ENCODE measurements at regions not wholly inside any gene's neighbourhood (a gene's known extent, or its start where the extent isn't known, plus 50 kb on each side); places are given as distances from the start of the nearest gene placed in this dataset.

DNA sequence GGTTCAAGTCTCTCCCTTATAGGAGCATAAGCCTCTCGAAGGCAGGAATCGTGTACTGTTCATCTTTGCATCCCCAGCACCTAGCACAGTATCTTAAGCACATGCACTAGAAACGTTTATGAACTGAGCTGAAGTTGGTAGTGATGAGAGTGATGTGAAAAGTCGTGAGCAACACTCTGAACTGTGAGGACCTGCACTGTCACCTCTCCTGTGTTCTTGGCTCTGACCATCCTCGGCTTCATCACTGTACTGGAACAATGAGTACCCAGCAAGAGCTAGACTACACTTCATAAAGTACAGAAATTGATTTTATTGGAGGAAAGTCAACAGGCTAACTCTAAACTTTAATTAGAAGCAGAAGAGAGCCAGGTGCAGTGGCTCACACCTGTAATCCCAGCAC is 473.6 kb downstream of the BCAT1 start:
- TF ChIP-seq EZH2phosphoT487 (IDR thresholded peaks at IDR 0.05; ENCODE audit: insufficient read depth, low read depth) (no peak), EZH2 (IDR thresholded peaks at IDR 0.05; ENCODE audit: insufficient read depth, poor library complexity, severe bottlenecking) (no peak)

DNA sequence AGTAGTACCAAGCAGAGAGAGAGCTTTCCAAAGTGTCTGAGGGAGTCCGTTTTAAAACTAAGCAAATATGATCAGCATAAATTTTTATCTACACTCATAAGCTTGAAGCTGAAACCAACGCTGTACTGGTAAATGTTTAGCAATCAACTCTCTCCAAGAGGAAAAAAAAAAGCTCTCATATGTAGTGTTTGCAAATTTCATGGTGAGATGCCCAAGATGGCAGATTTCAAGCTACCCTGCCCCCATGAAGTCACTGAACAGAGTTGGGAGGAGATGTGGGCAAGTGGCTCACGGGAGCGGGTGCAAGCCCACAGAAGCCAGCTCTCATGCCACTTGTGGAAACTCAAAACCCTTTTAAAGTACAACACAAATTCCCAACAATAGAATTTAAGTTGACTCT is 475.8 kb downstream of the BCAT1 start:
- no peaks in the 10 kb centered on the region for H3K79me2 ChIP-seq (ENCODE audit: insufficient read depth)
- H3K4me2 ChIP-seq (ENCODE audit: unreplicated experiment): no peak overlapping the region
- no peaks in the 10 kb centered on the region for H3K36me3 ChIP-seq (ENCODE audit: low read depth)
- no peaks in the 10 kb centered on the region for H3K9me2 ChIP-seq (ENCODE audit: insufficient read depth)
- H2AFZ ChIP-seq: no peak overlapping the region
- 40% methylated on average over 4 of the region's 4 CpGs for WGBS, 2 experiments (ENCODE audit: low coverage in 1 of 2, low lambda C conversion rate in 2 of 2, missing lambda C conversion rate in 2 of 2)
- H3F3A ChIP-seq (ENCODE audit: insufficient read depth): no peaks in the 10 kb centered on the region
- H3K27ac ChIP-seq: no peak overlapping the region
- DNase-seq: no peak
- H3K9me3 ChIP-seq (ENCODE audit: low read depth): no peaks in the 10 kb centered on the region
- no peaks in the 10 kb centered on the region for H3K27me3 ChIP-seq (replicated peaks; ENCODE audit: insufficient read depth)
- TF ChIP-seq EZH2 (IDR thresholded peaks at IDR 0.05; ENCODE audit: insufficient read depth, poor library complexity, severe bottlenecking): no peak
- no peak for TF ChIP-seq EZH2phosphoT487 (IDR thresholded peaks at IDR 0.05; ENCODE audit: insufficient read depth, low read depth)
- H3K9ac ChIP-seq: no peak overlapping the region
- in situ Hi-C loops (cut with MboI): no loop called here
- no peaks in the 10 kb centered on the region for H4K20me1 ChIP-seq (ENCODE audit: insufficient read depth)
- H3K4me1 ChIP-seq (ENCODE audit: insufficient read depth): no peaks in the 10 kb centered on the region
- H3K4me3 ChIP-seq: no peak overlapping the region

More for the DNA sequence above, 473.6 kb downstream of the BCAT1 start:
- 33 to 34% methylated on average over 5 of the region's 5 CpGs for WGBS, 2 experiments (ENCODE audit: low coverage in 1 of 2, low lambda C conversion rate in 2 of 2, missing lambda C conversion rate in 2 of 2)
- in situ Hi-C loops (cut with MboI): no loop called here
- H3K9me2 ChIP-seq (ENCODE audit: insufficient read depth): no peaks in the 10 kb centered on the region
- H3F3A ChIP-seq (ENCODE audit: insufficient read depth): no peaks in the 10 kb centered on the region
- H4K20me1 ChIP-seq (ENCODE audit: insufficient read depth): no peaks in the 10 kb centered on the region
- no peak overlapping the region for H2AFZ ChIP-seq
- no peaks in the 10 kb centered on the region for H3K4me1 ChIP-seq (ENCODE audit: insufficient read depth)
- H3K27ac ChIP-seq: no peak overlapping the region
- H3K9me3 ChIP-seq (ENCODE audit: low read depth): no peaks in the 10 kb centered on the region
- H3K4me2 ChIP-seq (ENCODE audit: unreplicated experiment): no peak overlapping the region
- no peaks in the 10 kb centered on the region for H3K36me3 ChIP-seq (ENCODE audit: low read depth)
- no peaks in the 10 kb centered on the region for H3K79me2 ChIP-seq (ENCODE audit: insufficient read depth)
- no peak for DNase-seq
- H3K4me3 ChIP-seq: no peak overlapping the region
- no peak overlapping the region for H3K9ac ChIP-seq
- H3K27me3 ChIP-seq (replicated peaks; ENCODE audit: insufficient read depth): no peaks in the 10 kb centered on the region

DNA sequence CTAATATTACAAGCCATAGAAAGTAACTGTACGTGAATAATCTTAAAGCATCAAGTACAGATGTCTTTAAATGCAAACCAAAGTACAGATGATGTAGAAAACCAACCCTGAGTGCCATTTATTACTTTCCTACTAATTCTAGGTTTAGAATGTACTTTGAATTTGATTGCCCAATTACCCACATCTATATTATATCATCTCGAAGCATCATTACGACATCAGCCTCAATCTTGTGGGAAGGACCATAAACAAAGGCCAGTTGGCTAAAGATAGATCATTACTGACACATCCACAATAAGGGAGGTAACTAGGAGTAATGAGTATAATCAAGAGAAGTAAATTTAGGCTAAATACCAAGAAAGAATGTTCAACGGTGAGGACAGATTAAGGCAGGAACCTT is 478.9 kb downstream of the BCAT1 start:
- no peak overlapping the region for H3K4me2 ChIP-seq (ENCODE audit: unreplicated experiment)
- no peaks in the 10 kb centered on the region for H4K20me1 ChIP-seq (ENCODE audit: insufficient read depth)
- no peaks in the 10 kb centered on the region for H3K27me3 ChIP-seq (replicated peaks; ENCODE audit: insufficient read depth)
- in situ Hi-C loops (cut with MboI): no loop called here
- TF ChIP-seq EZH2 (IDR thresholded peaks at IDR 0.05; ENCODE audit: insufficient read depth, poor library complexity, severe bottlenecking) (no peak), EZH2phosphoT487 (IDR thresholded peaks at IDR 0.05; ENCODE audit: insufficient read depth, low read depth) (no peak)
- no peak for DNase-seq
- H3K79me2 ChIP-seq (ENCODE audit: insufficient read depth): no peaks in the 10 kb centered on the region
- H2AFZ ChIP-seq: no peak overlapping the region
- no peaks in the 10 kb centered on the region for H3K4me1 ChIP-seq (ENCODE audit: insufficient read depth)
- H3K9ac ChIP-seq: no peak overlapping the region
- H3K9me2 ChIP-seq (ENCODE audit: insufficient read depth): no peaks in the 10 kb centered on the region
- H3K27ac ChIP-seq: no peak overlapping the region
- no peaks in the 10 kb centered on the region for H3F3A ChIP-seq (ENCODE audit: insufficient read depth)
- no peak overlapping the region for H3K4me3 ChIP-seq
- H3K9me3 ChIP-seq (ENCODE audit: low read depth): no peaks in the 10 kb centered on the region
- 47 to 52% methylated on average over 4 of the region's 4 CpGs for WGBS, 2 experiments (ENCODE audit: low coverage in 1 of 2, low lambda C conversion rate in 2 of 2, missing lambda C conversion rate in 2 of 2)
- H3K36me3 ChIP-seq (ENCODE audit: low read depth): no peaks in the 10 kb centered on the region

DNA sequence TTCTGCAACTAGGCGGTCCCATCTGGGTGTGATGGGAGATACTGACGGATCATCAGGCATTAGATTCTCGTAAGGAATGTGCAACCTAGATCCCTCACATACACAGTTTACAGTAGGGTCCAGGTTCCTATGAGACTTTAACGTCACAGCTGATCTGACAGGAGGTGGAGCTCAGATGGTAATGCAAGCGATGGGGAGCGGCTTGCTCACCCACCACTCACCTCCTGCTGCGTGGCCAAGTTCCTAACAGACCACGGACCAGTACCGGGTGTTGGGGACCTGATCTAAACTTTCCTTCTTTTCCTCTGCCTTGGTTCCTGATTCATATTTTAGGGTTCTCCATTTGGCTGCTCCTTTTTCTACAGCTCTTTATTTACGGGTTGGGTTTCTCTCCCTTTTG is 479.8 kb downstream of the BCAT1 start:
- H4K20me1 ChIP-seq (ENCODE audit: insufficient read depth): no peaks in the 10 kb centered on the region
- no peak overlapping the region for H2AFZ ChIP-seq
- H3K79me2 ChIP-seq (ENCODE audit: insufficient read depth): no peaks in the 10 kb centered on the region
- H3K36me3 ChIP-seq (ENCODE audit: low read depth): no peaks in the 10 kb centered on the region
- in situ Hi-C loops (cut with MboI): no loop called here
- no peak overlapping the region for H3K27ac ChIP-seq
- WGBS, 2 experiments (ENCODE audit: low coverage in 1 of 2, low lambda C conversion rate in 2 of 2, missing lambda C conversion rate in 2 of 2): 67 to 75% methylated on average over 10 of the region's 10 CpGs
- no peaks in the 10 kb centered on the region for H3F3A ChIP-seq (ENCODE audit: insufficient read depth)
- H3K9ac ChIP-seq: no peak overlapping the region
- H3K9me3 ChIP-seq (ENCODE audit: low read depth): no peaks in the 10 kb centered on the region
- H3K4me1 ChIP-seq (ENCODE audit: insufficient read depth): no peaks in the 10 kb centered on the region
- H3K4me2 ChIP-seq (ENCODE audit: unreplicated experiment): no peak overlapping the region
- no peak for DNase-seq
- H3K9me2 ChIP-seq (ENCODE audit: insufficient read depth): no peaks in the 10 kb centered on the region
- TF ChIP-seq EZH2 (IDR thresholded peaks at IDR 0.05; ENCODE audit: insufficient read depth, poor library complexity, severe bottlenecking) (no peak), EZH2phosphoT487 (IDR thresholded peaks at IDR 0.05; ENCODE audit: insufficient read depth, low read depth) (no peak)
- H3K4me3 ChIP-seq: no peak overlapping the region
- no peaks in the 10 kb centered on the region for H3K27me3 ChIP-seq (replicated peaks; ENCODE audit: insufficient read depth)

DNA sequence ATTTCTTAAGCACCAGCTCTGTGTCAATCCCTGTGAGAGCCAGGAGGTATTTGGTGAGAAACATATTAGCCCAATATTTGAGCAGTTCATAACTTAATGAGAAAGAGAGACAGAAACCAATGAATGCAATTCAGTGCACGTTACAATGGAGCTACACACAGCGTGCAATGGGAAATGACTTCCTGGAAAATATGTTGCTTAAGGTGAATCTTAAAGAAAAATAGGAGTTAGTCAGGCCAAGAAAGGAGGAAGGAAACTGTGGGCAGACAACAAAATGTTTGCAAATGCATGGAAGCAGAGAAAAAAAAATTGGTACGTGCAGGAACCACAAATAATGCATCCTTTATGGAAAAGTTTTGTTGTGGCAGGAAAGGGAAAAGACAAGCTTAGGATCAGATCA is 481.7 kb downstream of the BCAT1 start:
- no peaks in the 10 kb centered on the region for H3K9me2 ChIP-seq (ENCODE audit: insufficient read depth)
- no peak overlapping the region for H2AFZ ChIP-seq
- H3K4me1 ChIP-seq (ENCODE audit: insufficient read depth): no peaks in the 10 kb centered on the region
- TF ChIP-seq EZH2phosphoT487 (IDR thresholded peaks at IDR 0.05; ENCODE audit: insufficient read depth, low read depth): no peak
- TF ChIP-seq EZH2 (IDR thresholded peaks at IDR 0.05; ENCODE audit: insufficient read depth, poor library complexity, severe bottlenecking): no peak
- H3K27me3 ChIP-seq (replicated peaks; ENCODE audit: insufficient read depth): no peaks in the 10 kb centered on the region
- H3K36me3 ChIP-seq (ENCODE audit: low read depth): no peaks in the 10 kb centered on the region
- 4 to 10% methylated on average over 3 of the region's 3 CpGs for WGBS, 2 experiments (ENCODE audit: low coverage in 1 of 2, low lambda C conversion rate in 2 of 2, missing lambda C conversion rate in 2 of 2)
- H3K4me3 ChIP-seq: no peak overlapping the region
- in situ Hi-C loops (cut with MboI): no loop called here
- H4K20me1 ChIP-seq (ENCODE audit: insufficient read depth): no peaks in the 10 kb centered on the region
- H3K4me2 ChIP-seq (ENCODE audit: unreplicated experiment): no peak overlapping the region
- H3K27ac ChIP-seq: no peak overlapping the region
- no peaks in the 10 kb centered on the region for H3K9me3 ChIP-seq (ENCODE audit: low read depth)
- H3F3A ChIP-seq (ENCODE audit: insufficient read depth): no peaks in the 10 kb centered on the region
- H3K9ac ChIP-seq: no peak overlapping the region
- no peak for DNase-seq
- no peaks in the 10 kb centered on the region for H3K79me2 ChIP-seq (ENCODE audit: insufficient read depth)
